H1 (cell line): ENCODE measurements at regions not wholly inside any gene's neighbourhood (a gene's known extent, or its start where the extent isn't known, plus 50 kb on each side); places are given as distances from the start of the nearest gene placed in this dataset.

Source experiments
- CTCF ChIP-seq, 3 experiments: IDR thresholded peaks; 1 replicate in 2 of 3; 2 replicates in 1 of 3; pipeline versions ENCODE4 v1.5.1 to v1.6.1; 2011; ENCODE audit warnings: low read length in 3 of 3, mild to moderate bottlenecking in 3 of 3, inconsistent platforms in 2 of 3, low read depth in 1 of 3, moderate library complexity in 1 of 3; ENCODE audit not compliant: insufficient read depth in 1 of 3; ENCODE audit errors: control extremely low read depth in 1 of 3
- GTF2F1 ChIP-seq: IDR thresholded peaks from 2 replicates; pipeline ENCODE4 v1.6.1; 2012; ENCODE audit warnings: low read depth, low read length, improper control_type of control experiment, borderline replicate concordance
- SIN3A ChIP-seq, 2 experiments: IDR thresholded peaks in 1 of 2; conservative IDR thresholded peaks in 1 of 2; 2 replicates each; pipeline ENCODE4 v1.6.1; 2011 to 2012; ENCODE audit warnings: low read length in 2 of 2, improper control_type of control experiment in 1 of 2, low read depth in 1 of 2, mild to moderate bottlenecking in 1 of 2
- TAF1 ChIP-seq: IDR thresholded peaks from 2 replicates; pipeline ENCODE4 v1.6.1; 2011; ENCODE audit warnings: mild to moderate bottlenecking, low read depth, low read length
- TEAD4 ChIP-seq: IDR thresholded peaks from 2 replicates; pipeline ENCODE4 v1.6.1; 2012; ENCODE audit warnings: low read depth, low read length, inconsistent platforms, mixed read lengths

- no peak for TF ChIP-seq SIN3A (conservative IDR thresholded peaks at IDR 0.05 in 1 of 2, IDR thresholded peaks at IDR 0.05 in 1 of 2; ENCODE audit: low read depth in 1 of 2, low read length in 2 of 2)
- TF ChIP-seq TAF1: no peak
- no peak for TF ChIP-seq TEAD4
- no peak for TF ChIP-seq CTCF (IDR thresholded peaks at IDR 0.05; ENCODE audit: control extremely low read depth in 1 of 3, insufficient read depth in 1 of 3, low read depth in 1 of 3, low read length in 3 of 3)
- TF ChIP-seq GTF2F1: no peak
Measured at GRCh38 chr3:187935623-187936156, 190.4 kb upstream of the BCL6 start.
